GM06990 (cell line): ENCODE measurements at regions not wholly inside any gene's neighbourhood (a gene's known extent, or its start where the extent isn't known, plus 50 kb on each side); places are given as distances from the start of the nearest gene placed in this dataset.

Experiments used
- DNase-seq: peaks from one replicate; pipeline ENCODE4 v3.0.0-alpha.2; 2011; ENCODE audit not compliant: insufficient read length; ENCODE audit errors: extremely low read depth
- H3K27me3 ChIP-seq: replicated peaks from 2 replicates; pipeline ENCODE4 v1.6.0; 2011; ENCODE audit warnings: low read length; ENCODE audit not compliant: control insufficient read depth, insufficient read depth
- H3K36me3 ChIP-seq: 2 replicates; pipeline ENCODE4 v1.5.1; 2011; ENCODE audit warnings: low read length; ENCODE audit not compliant: control insufficient read depth, insufficient read depth
- H3K4me3 ChIP-seq: replicated peaks from 2 replicates; pipeline ENCODE4 v1.5.1; 2011; ENCODE audit warnings: low read depth, mild to moderate bottlenecking, control low read depth, low read length
- TF ChIP-seq, protein P1 (sequence below): IDR thresholded peaks from 2 replicates; pipeline ENCODE4 v1.5.1; 2011; ENCODE audit warnings: low read length, control low read depth, mild to moderate bottlenecking, inconsistent platforms; ENCODE audit not compliant: insufficient read depth, poor library complexity, severe bottlenecking

DNA sequence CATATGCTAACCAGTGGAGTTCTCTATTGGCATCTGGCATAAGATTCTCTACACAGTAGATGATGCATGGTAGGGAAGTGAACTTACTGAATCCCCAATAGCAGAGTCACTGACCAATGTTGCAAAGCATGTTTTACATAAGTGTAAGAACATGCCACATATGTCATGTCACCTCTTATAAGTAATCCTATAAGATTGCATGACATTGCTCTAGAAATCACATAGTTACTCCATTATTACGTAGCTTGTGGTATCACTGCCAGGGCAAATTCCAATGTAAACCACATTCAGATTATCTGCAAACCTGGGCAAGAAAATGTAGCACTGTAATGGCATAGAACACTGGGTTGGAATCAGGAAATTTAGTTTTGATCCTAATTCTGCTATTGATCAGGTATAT, 198.2 kb upstream of the UMPS start:
- TF ChIP-seq, protein P1, sequence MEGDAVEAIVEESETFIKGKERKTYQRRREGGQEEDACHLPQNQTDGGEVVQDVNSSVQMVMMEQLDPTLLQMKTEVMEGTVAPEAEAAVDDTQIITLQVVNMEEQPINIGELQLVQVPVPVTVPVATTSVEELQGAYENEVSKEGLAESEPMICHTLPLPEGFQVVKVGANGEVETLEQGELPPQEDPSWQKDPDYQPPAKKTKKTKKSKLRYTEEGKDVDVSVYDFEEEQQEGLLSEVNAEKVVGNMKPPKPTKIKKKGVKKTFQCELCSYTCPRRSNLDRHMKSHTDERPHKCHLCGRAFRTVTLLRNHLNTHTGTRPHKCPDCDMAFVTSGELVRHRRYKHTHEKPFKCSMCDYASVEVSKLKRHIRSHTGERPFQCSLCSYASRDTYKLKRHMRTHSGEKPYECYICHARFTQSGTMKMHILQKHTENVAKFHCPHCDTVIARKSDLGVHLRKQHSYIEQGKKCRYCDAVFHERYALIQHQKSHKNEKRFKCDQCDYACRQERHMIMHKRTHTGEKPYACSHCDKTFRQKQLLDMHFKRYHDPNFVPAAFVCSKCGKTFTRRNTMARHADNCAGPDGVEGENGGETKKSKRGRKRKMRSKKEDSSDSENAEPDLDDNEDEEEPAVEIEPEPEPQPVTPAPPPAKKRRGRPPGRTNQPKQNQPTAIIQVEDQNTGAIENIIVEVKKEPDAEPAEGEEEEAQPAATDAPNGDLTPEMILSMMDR = no peak
- H3K4me3 ChIP-seq = no peak overlapping the region
- DNase-seq = no peak
- H3K27me3 ChIP-seq = no peaks in the 10 kb centered on the region
- no peaks in the 10 kb centered on the region for H3K36me3 ChIP-seq

DNA sequence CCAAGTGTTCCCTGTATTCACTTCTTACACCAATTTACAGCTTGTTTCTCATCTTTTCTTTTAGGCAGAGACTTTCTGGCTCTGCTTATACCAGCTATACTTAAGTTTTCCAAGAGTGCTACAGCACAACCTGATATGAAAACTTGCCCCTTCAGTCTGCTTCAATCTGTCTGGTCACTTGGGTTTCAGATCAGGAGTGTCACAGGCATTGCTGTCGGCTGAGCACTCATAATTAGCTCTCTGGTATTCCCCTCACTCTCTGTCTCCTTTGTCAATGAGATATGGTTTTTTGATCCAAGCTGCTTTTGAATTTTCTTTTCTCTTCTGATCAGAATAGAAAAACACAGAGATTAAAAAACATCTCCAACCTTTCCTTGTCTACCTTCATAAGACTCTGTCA, 194.9 kb upstream of the UMPS start:
- H3K36me3 ChIP-seq = no peaks in the 10 kb centered on the region
- H3K4me3 ChIP-seq = no peak overlapping the region
- TF ChIP-seq, protein P1 = no peak
- H3K27me3 ChIP-seq = no peaks in the 10 kb centered on the region; the same call in 1 of the 2 replicates
- no peak for DNase-seq

DNA sequence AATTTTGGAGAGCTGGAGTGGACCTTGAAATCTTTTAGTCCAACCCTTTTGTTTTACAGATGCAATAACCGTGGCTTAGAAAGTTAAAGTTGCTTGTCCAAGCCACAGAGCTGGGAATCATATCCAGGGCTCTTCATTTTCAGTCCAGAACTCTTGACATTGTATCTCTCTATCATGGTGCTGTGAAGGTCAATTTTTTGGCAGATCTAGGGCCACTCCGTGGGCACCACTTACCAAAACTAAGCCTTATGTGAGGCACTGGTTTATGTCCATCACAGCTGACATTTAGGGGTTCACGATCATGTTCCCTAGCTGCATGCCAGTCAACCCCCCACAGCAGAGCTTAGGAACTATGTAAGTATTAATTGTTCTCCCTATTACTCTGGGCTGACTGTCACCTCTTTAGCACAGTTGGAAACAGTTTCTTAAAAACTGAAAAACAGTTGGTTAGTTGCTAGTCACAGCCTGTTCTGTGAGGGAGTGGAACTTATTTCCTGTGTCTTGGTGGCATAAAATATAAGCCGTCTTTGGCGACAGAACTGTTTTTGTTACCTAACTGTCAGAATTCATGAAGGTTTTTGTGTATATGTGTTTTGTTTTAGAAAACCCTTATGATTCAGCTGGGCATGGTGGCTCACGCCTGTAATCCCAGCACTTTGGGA, 189.6 kb upstream of the UMPS start:
- TF ChIP-seq, protein P1 = no peak
- Histone ChIP-seq H3K4me3 (no peak overlapping the region), H3K36me3 (no peaks in the 10 kb centered on the region), H3K27me3 (no peaks in the 10 kb centered on the region; the same call in 1 of the 2 replicates)
- DNase-seq = no peak

DNA sequence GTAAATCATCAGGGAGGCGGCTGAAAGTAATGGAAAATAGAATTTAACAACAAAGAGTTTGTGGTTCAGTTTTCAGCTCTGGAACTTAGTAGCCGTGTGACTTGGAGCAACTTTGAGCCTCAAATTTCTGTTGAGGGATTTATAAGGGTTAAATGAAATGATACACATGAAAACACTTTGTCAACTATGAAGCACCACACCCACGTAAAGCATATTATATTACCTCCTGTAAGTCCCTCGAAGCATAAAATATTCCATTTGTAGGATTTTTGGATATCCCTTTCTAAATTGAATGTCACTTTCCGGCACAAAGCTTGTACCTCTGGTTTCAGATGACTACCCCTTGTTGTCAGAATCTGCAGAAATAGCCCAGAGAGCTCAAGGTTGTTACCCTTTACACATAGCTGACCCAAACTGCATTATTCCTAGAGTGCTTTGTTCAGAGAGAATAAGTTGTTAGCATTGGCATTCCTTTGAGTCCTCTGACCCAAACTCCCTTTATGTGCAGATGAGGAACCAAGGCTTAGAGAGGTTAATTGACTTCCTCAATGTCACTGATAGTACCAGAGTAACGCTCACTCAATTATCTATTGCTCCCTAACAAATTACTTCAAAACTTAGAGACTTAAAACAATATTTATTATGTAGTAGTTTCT, 187.9 kb upstream of the UMPS start:
- TF ChIP-seq, protein P1 = no peak
- no peak overlapping the region for H3K4me3 ChIP-seq
- no peaks in the 10 kb centered on the region; the same call in 1 of the 2 replicates for H3K27me3 ChIP-seq
- DNase-seq = no peak
- no peaks in the 10 kb centered on the region for H3K36me3 ChIP-seq

DNA sequence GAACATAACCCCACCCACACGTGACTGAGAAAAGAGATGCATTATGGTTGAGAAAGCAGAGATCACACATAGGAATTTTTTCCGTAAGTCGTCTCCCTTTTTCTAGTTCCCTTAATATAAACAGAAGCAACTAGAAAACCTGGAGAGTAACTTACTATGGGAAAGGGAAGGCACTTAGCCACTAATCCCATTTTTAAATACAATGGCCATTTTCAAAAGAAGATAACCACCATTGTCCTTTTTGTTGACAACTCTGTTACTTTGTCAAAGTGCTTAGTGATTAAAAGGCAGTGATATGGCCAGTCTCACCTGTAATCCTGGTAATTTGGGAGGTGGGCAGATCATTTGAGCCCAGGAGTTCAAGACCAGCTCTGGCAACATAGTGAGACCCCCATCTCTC, 184.4 kb upstream of the UMPS start:
- Histone ChIP-seq H3K4me3 (no peak overlapping the region), H3K27me3 (no peaks in the 10 kb centered on the region; the same call in 1 of the 2 replicates), H3K36me3 (no peaks in the 10 kb centered on the region)
- no peak for DNase-seq
- TF ChIP-seq, protein P1 = no peak
